Esophagus muscularis mucosa (tissue), 3 donors: ENCODE measurements at regions not wholly inside any gene's neighbourhood (a gene's known extent, or its start where the extent isn't known, plus 50 kb on each side); places are given as distances from the start of the nearest gene placed in this dataset.

Experiments used
- CTCF ChIP-seq, 3 experiments: fragments of 200-600 bp in 2 of 3; fragments of 450-650 bp in 1 of 3; sonication (generic) in 2 of 3; IDR thresholded peaks; one replicate each; pipeline ENCODE4 v1.5.1; 2017 to 2019; ENCODE audit warnings: antibody characterized with exemption in 3 of 3, mild to moderate bottlenecking in 2 of 3, moderate library complexity in 1 of 3
- POLR2A ChIP-seq: fragments of 450-650 bp; IDR thresholded peaks from one replicate; pipeline ENCODE4 v1.6.1; 2017; ENCODE audit warnings: antibody characterized with exemption, moderate library complexity, mild to moderate bottlenecking, low read depth
- POLR2AphosphoS5 ChIP-seq, 2 donors: sonication (generic); formaldehyde crosslinking; IDR thresholded peaks; one replicate each; pipeline ENCODE4 v1.6.1; 2017; ENCODE audit warnings: antibody characterized with exemption in 2 of 2

GRCh38 chr15:91366111-91366510 lies 266.1 kb downstream of the SV2B start:
- TF ChIP-seq CTCF (IDR thresholded peaks at IDR 0.05) (no peak), POLR2A (no peak), POLR2AphosphoS5 (IDR thresholded peaks at IDR 0.05) (no peak)
